HepG2 (cell line): ENCODE measurements at regions not wholly inside any gene's neighbourhood (a gene's known extent, or its start where the extent isn't known, plus 50 kb on each side); places are given as distances from the start of the nearest gene placed in this dataset.

ENCODE experiments used
- ATAC-seq: fragments of 200-7000 bp; cut with Tn5 transposase; 3 replicates; pipeline ENCODE4 v1.9.1; 2020; ENCODE audit warnings: mild to moderate bottlenecking, moderate library complexity
- BruUV-seq: library from RNA; stranded (reverse); fragments of 400-500 nt; replicated peaks from 2 replicates; lab custom pipeline; 2021; lab: Mats Ljungman, UMichigan
- CTCF ChIA-PET: fragments of 300-600 bp; formaldehyde crosslinking; extraction: SDS; loops from one replicate; lab custom pipeline; 2021; ENCODE audit warnings: low total read pairs, inconsistent platforms, low intra/inter-chr PET ratio; lab: Yijun Ruan, JAX
- POLR2A ChIA-PET: fragments of 350-600 bp; sonication (Branson Sonifier 250); formaldehyde crosslinking; loops from one replicate; lab custom pipeline; 2020; ENCODE audit warnings: antibody characterized with exemption, inconsistent platforms; lab: Yijun Ruan, JAX
- DNase-seq: peaks from one replicate; pipeline ENCODE4 v3.0.0-alpha.2; 2015; ENCODE audit warnings: low spot score
- FAIRE-seq: peaks from 3 replicates; lab custom pipeline; 2011; peaks lifted over from hg19 to GRCh38; lab: Jason Lieb, UNC
- H2AFZ ChIP-seq: one replicate; pipeline ENCODE4 v1.6.1; 2011; ENCODE audit warnings: low read length, inconsistent platforms
- H3K27ac ChIP-seq: fragments of 300-600 bp; 3 replicates; pipeline ENCODE4 v1.8.0; 2011; ENCODE audit warnings: mixed run types, mild to moderate bottlenecking, mixed read lengths, low read length, inconsistent platforms; ENCODE audit not compliant: insufficient read depth; ENCODE audit errors: extremely low read length
- H3K27me3 ChIP-seq, 2 experiments: fragments of 200-600 bp in 1 of 2; 2 replicates in 1 of 2; 3 replicates in 1 of 2; pipeline versions ENCODE4 v1.6.0 to v1.8.0; 2011; ENCODE audit warnings: low read length in 2 of 2, mild to moderate bottlenecking in 2 of 2, moderate library complexity in 2 of 2, inconsistent platforms in 1 of 2; ENCODE audit not compliant: insufficient read depth in 2 of 2, control insufficient read depth in 1 of 2
- H3K36me3 ChIP-seq, 2 experiments: fragments of 200-600 bp in 1 of 2; replicated peaks in 1 of 2; 2 replicates in 1 of 2; 3 replicates in 1 of 2; pipeline versions ENCODE4 v1.5.1 to v1.8.0; 2011; ENCODE audit warnings: low read length in 2 of 2, inconsistent platforms in 1 of 2; ENCODE audit not compliant: insufficient read depth in 2 of 2, control insufficient read depth in 1 of 2
- H3K4me1 ChIP-seq: 2 replicates; pipeline ENCODE4 v1.5.1; 2012; ENCODE audit warnings: low read length, inconsistent platforms; ENCODE audit not compliant: insufficient read depth
- H3K4me2 ChIP-seq: 2 replicates; pipeline ENCODE4 v1.6.0; 2011; ENCODE audit warnings: low read depth, low read length, inconsistent platforms
- H3K4me3 ChIP-seq, 3 experiments: fragments of 200-600 bp in 1 of 3; sonication (generic), shearing (Covaris generic) in 1 of 3; replicated peaks in 1 of 3; 2 replicates each; pipeline ENCODE4 v1.5.1; 2011 to 2016; ENCODE audit warnings: low read length in 3 of 3, inconsistent platforms in 2 of 3, low read depth in 2 of 3, mild to moderate bottlenecking in 2 of 3, control low read depth in 1 of 3, mixed read lengths in 1 of 3; ENCODE audit not compliant: insufficient read depth in 1 of 3
- H3K79me2 ChIP-seq: one replicate; pipeline ENCODE4 v1.6.1; 2011; ENCODE audit warnings: low read length, inconsistent platforms; ENCODE audit not compliant: insufficient read depth
- H3K9ac ChIP-seq: 2 replicates; pipeline ENCODE4 v1.6.0; 2011; ENCODE audit warnings: mild to moderate bottlenecking, low read depth, low read length, inconsistent platforms; ENCODE audit not compliant: insufficient read depth
- H3K9me3 ChIP-seq: 2 replicates; pipeline ENCODE4 v1.5.1; 2012; ENCODE audit warnings: mild to moderate bottlenecking, low read length
- H4K20me1 ChIP-seq: 2 replicates; pipeline ENCODE4 v1.6.0; 2011; ENCODE audit warnings: inconsistent platforms, mild to moderate bottlenecking, low read length, moderate library complexity; ENCODE audit not compliant: insufficient read depth
- ASH2L ChIP-seq: fragments of 300-600, 200-600 bp; sonication (generic); IDR thresholded peaks from 2 replicates; pipeline ENCODE4 v1.7.0; 2017; ENCODE audit warnings: low read depth, mild to moderate bottlenecking, moderate library complexity, mixed read lengths, low read length; ENCODE audit not compliant: insufficient read length
- CEBPB ChIP-seq: IDR thresholded peaks from 2 replicates; pipeline ENCODE4 v1.6.1; 2011; ENCODE audit warnings: low read depth, low read length, improper control_type of control experiment, borderline replicate concordance
- HDAC2 ChIP-seq: sonication (generic); formaldehyde crosslinking; IDR thresholded peaks from 2 replicates; pipeline ENCODE4 v1.4.0; 2020; ENCODE audit warnings: missing genetic modification reagents
- TBX2 ChIP-seq: sonication (generic); formaldehyde crosslinking; IDR thresholded peaks from 2 replicates; pipeline ENCODE4 v1.5.0; 2020; ENCODE audit warnings: missing genetic modification reagents, mild to moderate bottlenecking, borderline replicate concordance
- TCF7 ChIP-seq: sonication (generic); IDR thresholded peaks from 2 replicates; pipeline ENCODE4 v1.6.1; 2016; ENCODE audit warnings: antibody characterized with exemption, low read depth
- ZC3H4 ChIP-seq: sonication (generic); formaldehyde crosslinking; IDR thresholded peaks from 2 replicates; pipeline ENCODE4 v1.4.0; 2020; ENCODE audit warnings: missing genetic modification reagents, borderline replicate concordance
- ZNF274 ChIP-seq: sonication (generic); formaldehyde crosslinking; IDR thresholded peaks from 2 replicates; pipeline ENCODE4 v1.5.1; 2020; ENCODE audit warnings: mild to moderate bottlenecking, missing genetic modification reagents
- ZNF326 ChIP-seq: sonication (generic); formaldehyde crosslinking; IDR thresholded peaks from 2 replicates; pipeline ENCODE4 v1.4.0; 2020; ENCODE audit warnings: missing genetic modification reagents, borderline replicate concordance
- ZNF605 ChIP-seq: sonication (generic); formaldehyde crosslinking; IDR thresholded peaks from 2 replicates; pipeline ENCODE4 v1.8.0; 2022; ENCODE audit warnings: mild to moderate bottlenecking, missing genetic modification reagents
- ZSCAN12 ChIP-seq: sonication (generic); formaldehyde crosslinking; IDR thresholded peaks from 2 replicates; pipeline ENCODE4 v1.9.0; 2021; ENCODE audit warnings: mild to moderate bottlenecking, missing genetic modification reagents
- WGBS: methylation state at CpG from one replicate; pipeline ENCODE4 v1.1.6; 2017; ENCODE audit warnings: low lambda C conversion rate; 5-methylcytosine and 5-hydroxymethylcytosine counted together
- in situ Hi-C: cut with HindIII; loops from 2 replicates; pipeline ENCODE4 v1.10.0; 2017; ENCODE audit warnings: low pct_unique_long_range_greater_than_20kb; ENCODE audit not compliant: extremely low pct_ligation_motif_present
- intact Hi-C: fragments of 100-400 bp; cut with micrococcal nuclease; formaldehyde crosslinking; loops from one replicate; pipeline ENCODE4 v1.10.0; 2022; ENCODE audit not compliant: unreplicated experiment
- TF ChIP-seq, protein P1 (sequence below), 2 experiments: sonication (generic) in 1 of 2; formaldehyde crosslinking in 1 of 2; IDR thresholded peaks; 2 replicates each; pipeline versions ENCODE4 v1.6.1 to v1.9.0; 2014 to 2022; ENCODE audit warnings: antibody characterized with exemption in 1 of 2, borderline replicate concordance in 1 of 2, inconsistent platforms in 1 of 2, low read depth in 1 of 2, missing genetic modification reagents in 1 of 2

DNA sequence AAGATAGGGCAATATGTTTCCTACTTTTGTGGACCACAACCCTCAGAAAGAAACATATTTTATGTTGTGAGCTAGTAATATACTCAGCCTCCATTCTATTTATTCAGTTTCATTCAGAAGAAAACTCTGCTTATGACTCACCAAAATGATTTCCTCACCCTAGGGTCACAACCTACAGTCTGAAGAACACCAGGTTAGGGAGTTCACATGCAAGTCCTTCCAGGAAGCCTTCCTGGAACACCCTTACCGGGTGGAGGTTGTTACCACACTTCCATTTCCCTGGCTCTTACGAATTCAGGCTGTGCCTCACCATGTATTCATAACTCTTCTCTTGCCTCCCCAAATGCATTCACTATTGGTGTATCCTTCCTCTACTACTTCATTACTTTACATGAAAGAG, 228.0 kb upstream of the ADAMTS9 start:
- H3K79me2 ChIP-seq, result no peaks in the 10 kb centered on the region
- no peak overlapping the region for H3K27ac ChIP-seq
- TF ChIP-seq TBX2 (CRISPR knock-in tag) (no peak), CEBPB (no peak), ZNF326 (CRISPR knock-in tag) (no peak), ZC3H4 (CRISPR knock-in tag) (no peak), ZNF274 (no peak), ASH2L (no peak), HDAC2 (CRISPR knock-in tag) (no peak), TCF7 (no peak), ZNF605 (CRISPR knock-in tag) (no peak), ZSCAN12 (CRISPR knock-in tag) (no peak)
- TF ChIP-seq, protein P1, sequence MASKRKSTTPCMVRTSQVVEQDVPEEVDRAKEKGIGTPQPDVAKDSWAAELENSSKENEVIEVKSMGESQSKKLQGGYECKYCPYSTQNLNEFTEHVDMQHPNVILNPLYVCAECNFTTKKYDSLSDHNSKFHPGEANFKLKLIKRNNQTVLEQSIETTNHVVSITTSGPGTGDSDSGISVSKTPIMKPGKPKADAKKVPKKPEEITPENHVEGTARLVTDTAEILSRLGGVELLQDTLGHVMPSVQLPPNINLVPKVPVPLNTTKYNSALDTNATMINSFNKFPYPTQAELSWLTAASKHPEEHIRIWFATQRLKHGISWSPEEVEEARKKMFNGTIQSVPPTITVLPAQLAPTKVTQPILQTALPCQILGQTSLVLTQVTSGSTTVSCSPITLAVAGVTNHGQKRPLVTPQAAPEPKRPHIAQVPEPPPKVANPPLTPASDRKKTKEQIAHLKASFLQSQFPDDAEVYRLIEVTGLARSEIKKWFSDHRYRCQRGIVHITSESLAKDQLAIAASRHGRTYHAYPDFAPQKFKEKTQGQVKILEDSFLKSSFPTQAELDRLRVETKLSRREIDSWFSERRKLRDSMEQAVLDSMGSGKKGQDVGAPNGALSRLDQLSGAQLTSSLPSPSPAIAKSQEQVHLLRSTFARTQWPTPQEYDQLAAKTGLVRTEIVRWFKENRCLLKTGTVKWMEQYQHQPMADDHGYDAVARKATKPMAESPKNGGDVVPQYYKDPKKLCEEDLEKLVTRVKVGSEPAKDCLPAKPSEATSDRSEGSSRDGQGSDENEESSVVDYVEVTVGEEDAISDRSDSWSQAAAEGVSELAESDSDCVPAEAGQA (IDR thresholded peaks at IDR 0.05; ENCODE audit: low read depth), result no peak
- TF ChIP-seq, protein P1 (CRISPR knock-in tag; IDR thresholded peaks at IDR 0.05; ENCODE audit: borderline replicate concordance), result no peak
- no peaks in the 10 kb centered on the region; a peak in 1 of 5 replicates for H3K27me3 ChIP-seq
- in situ Hi-C loops (no loop called here), intact Hi-C loops (no loop called here)
- H3K9ac ChIP-seq, result no peak overlapping the region
- no TSS peak for BruUV-seq
- 9% methylated on average over 2 of the region's 2 CpGs for WGBS
- no peaks in the 10 kb centered on the region for H3K9me3 ChIP-seq
- no peak overlapping the region for H3K4me3 ChIP-seq
- no peaks in the 10 kb centered on the region for H3K36me3 ChIP-seq
- no peaks in the 10 kb centered on the region for H3K4me1 ChIP-seq
- ChIA-PET CTCF (no interaction called here), POLR2A (no interaction called here)
- no peak overlapping the region for H2AFZ ChIP-seq
- FAIRE-seq, result no peak
- H3K4me2 ChIP-seq, result no peak overlapping the region
- no peaks in the 10 kb centered on the region for H4K20me1 ChIP-seq
- no peak for DNase-seq
- ATAC-seq, result no peak
